Fibroblast of lung (primary cell): ENCODE measurements at regions not wholly inside any gene's neighbourhood (a gene's known extent, or its start where the extent isn't known, plus 50 kb on each side); places are given as distances from the start of the nearest gene placed in this dataset.

Source experiments
- DNase-seq, 2 donors: peaks; one replicate each; pipeline versions ENCODE4 v3.0.0 to v3.0.0-alpha.2; 2010; ENCODE audit warnings: low read depth in 2 of 2
- H2AFZ ChIP-seq: 2 replicates; pipeline ENCODE4 v1.5.1; 2012; ENCODE audit warnings: low read length, control low read depth, inconsistent platforms
- H3K27ac ChIP-seq: 2 replicates; pipeline ENCODE4 v1.5.1; 2011; ENCODE audit warnings: low read length, control low read depth; ENCODE audit not compliant: insufficient read depth
- H3K27me3 ChIP-seq: 2 replicates; pipeline ENCODE4 v1.5.1; 2011; ENCODE audit warnings: mild to moderate bottlenecking, low read length; ENCODE audit not compliant: control insufficient read depth, insufficient read depth
- H3K36me3 ChIP-seq: 2 replicates; pipeline ENCODE4 v1.5.1; 2011; ENCODE audit warnings: low read length; ENCODE audit not compliant: control insufficient read depth, insufficient read depth
- H3K4me1 ChIP-seq: 2 replicates; pipeline ENCODE4 v1.5.1; 2011; ENCODE audit warnings: low read length; ENCODE audit not compliant: control insufficient read depth, insufficient read depth; ENCODE audit errors: extremely low read depth
- H3K4me2 ChIP-seq: 2 replicates; pipeline ENCODE4 v1.5.1; 2011; ENCODE audit warnings: low read length, control low read depth; ENCODE audit not compliant: insufficient read depth; ENCODE audit errors: extremely low read depth
- H3K4me3 ChIP-seq, 4 experiments: fragments of 200-600 bp in 1 of 4; sonication (generic) in 1 of 4; replicated peaks in 1 of 4; 2 replicates each; pipeline ENCODE4 v1.5.1; 2011 to 2016; ENCODE audit warnings: low read length in 4 of 4, low read depth in 3 of 4, mild to moderate bottlenecking in 3 of 4, control low read depth in 2 of 4, inconsistent platforms in 1 of 4, mixed read lengths in 1 of 4; ENCODE audit not compliant: insufficient read depth in 1 of 4; ENCODE audit errors: control extremely low read depth in 1 of 4
- H3K79me2 ChIP-seq: 2 replicates; pipeline ENCODE4 v1.5.1; 2012; ENCODE audit warnings: mild to moderate bottlenecking, low read length, inconsistent platforms; ENCODE audit not compliant: control insufficient read depth, insufficient read depth
- H3K9ac ChIP-seq: 2 replicates; pipeline ENCODE4 v1.5.1; 2011; ENCODE audit warnings: mild to moderate bottlenecking, low read length, control low read depth; ENCODE audit not compliant: insufficient read depth
- H3K9me3 ChIP-seq: 2 replicates; pipeline ENCODE4 v1.5.1; 2012; ENCODE audit warnings: low read depth, low read length; ENCODE audit not compliant: control insufficient read depth, insufficient read depth
- H4K20me1 ChIP-seq: 2 replicates; pipeline ENCODE4 v1.5.1; 2011; ENCODE audit warnings: low read length; ENCODE audit not compliant: control insufficient read depth, insufficient read depth; ENCODE audit errors: extremely low read depth
- CTCF ChIP-seq, 2 donors: IDR thresholded peaks in 1 of 2; conservative IDR thresholded peaks in 1 of 2; 1 replicate in 1 of 2; 2 replicates in 1 of 2; pipeline ENCODE4 v1.5.1; 2011 to 2012; ENCODE audit warnings: low read length in 2 of 2, control low read depth in 1 of 2, inconsistent platforms in 1 of 2, low read depth in 1 of 2, mild to moderate bottlenecking in 1 of 2
- EZH2 ChIP-seq: IDR thresholded peaks from 2 replicates; pipeline ENCODE4 v1.5.1; 2012; ENCODE audit warnings: low read length, control low read depth, mild to moderate bottlenecking; ENCODE audit errors: missing control alignments

GRCh38 chr10:123221418-123221817, 67.2 kb downstream of the BUB3 start:
- Histone ChIP-seq H3K36me3 (no peaks in the 10 kb centered on the region), H4K20me1 (no peaks in the 10 kb centered on the region), H3K4me1 (no peaks in the 10 kb centered on the region), H3K9ac (no peak overlapping the region), H3K79me2 (no peaks in the 10 kb centered on the region), H3K9me3 (no peaks in the 10 kb centered on the region), H3K27me3 (no peaks in the 10 kb centered on the region), H3K4me3 (no peak overlapping the region), H3K4me2 (no peak overlapping the region), H2AFZ (no peak overlapping the region), H3K27ac (no peak overlapping the region)
- TF ChIP-seq EZH2 (no peak), CTCF (conservative IDR thresholded peaks at IDR 0.05 in 1 of 2, IDR thresholded peaks at IDR 0.05 in 1 of 2; ENCODE audit: low read depth in 1 of 2, low read length in 2 of 2) (no peak)
- no peak for DNase-seq

GRCh38 chr10:123222832-123223231, 68.6 kb downstream of the BUB3 start:
- Histone ChIP-seq H4K20me1 (no peaks in the 10 kb centered on the region), H2AFZ (no peak overlapping the region), H3K27ac (no peak overlapping the region), H3K79me2 (no peaks in the 10 kb centered on the region), H3K9me3 (no peaks in the 10 kb centered on the region), H3K36me3 (no peaks in the 10 kb centered on the region), H3K27me3 (no peaks in the 10 kb centered on the region), H3K4me2 (no peak overlapping the region), H3K9ac (no peak overlapping the region), H3K4me1 (no peaks in the 10 kb centered on the region), H3K4me3 (no peak overlapping the region)
- DNase-seq, result no peak
- no peak for TF ChIP-seq CTCF (conservative IDR thresholded peaks at IDR 0.05 in 1 of 2, IDR thresholded peaks at IDR 0.05 in 1 of 2; ENCODE audit: low read depth in 1 of 2, low read length in 2 of 2)
- no peak for TF ChIP-seq EZH2

GRCh38 chr10:123227706-123228105, 73.5 kb downstream of the BUB3 start:
- Histone ChIP-seq H3K4me1 (no peaks in the 10 kb centered on the region), H3K4me2 (no peak overlapping the region), H3K27me3 (no peaks in the 10 kb centered on the region), H3K27ac (no peak overlapping the region), H3K4me3 (no peak overlapping the region), H4K20me1 (no peaks in the 10 kb centered on the region), H3K36me3 (no peaks in the 10 kb centered on the region), H2AFZ (no peak overlapping the region), H3K9ac (no peak overlapping the region), H3K9me3 (no peaks in the 10 kb centered on the region), H3K79me2 (no peaks in the 10 kb centered on the region)
- TF ChIP-seq CTCF (conservative IDR thresholded peaks at IDR 0.05 in 1 of 2, IDR thresholded peaks at IDR 0.05 in 1 of 2; ENCODE audit: low read depth in 1 of 2, low read length in 2 of 2) (no peak), EZH2 (no peak)
- DNase-seq, result no peak
